HUES6 (cell line): ENCODE measurements at regions not wholly inside any gene's neighbourhood (a gene's known extent, or its start where the extent isn't known, plus 50 kb on each side); places are given as distances from the start of the nearest gene placed in this dataset.

Experiments
- H3K27ac ChIP-seq: 2 replicates; pipeline ENCODE4 v1.7.0; 2013; ENCODE audit warnings: low read depth, mild to moderate bottlenecking, low read length, inconsistent platforms
- H3K27me3 ChIP-seq: 2 replicates; pipeline ENCODE4 v1.6.1; 2013; ENCODE audit warnings: low read length; ENCODE audit not compliant: control insufficient read depth, insufficient read depth
- H3K36me3 ChIP-seq: 2 replicates; pipeline ENCODE4 v1.6.1; 2013; ENCODE audit warnings: low read length; ENCODE audit not compliant: control insufficient read depth, insufficient read depth
- H3K4me1 ChIP-seq: 2 replicates; pipeline ENCODE4 v1.6.1; 2013; ENCODE audit warnings: low read length; ENCODE audit not compliant: control insufficient read depth, insufficient read depth
- H3K4me3 ChIP-seq: 2 replicates; pipeline ENCODE4 v1.5.1; 2013; ENCODE audit warnings: low read depth, low read length
- H3K9ac ChIP-seq: one replicate; pipeline ENCODE4 v1.6.1; 2013; ENCODE audit warnings: mild to moderate bottlenecking, low read length
- H3K9me3 ChIP-seq: 2 replicates; pipeline ENCODE4 v1.6.1; 2013; ENCODE audit warnings: low read depth, low read length; ENCODE audit not compliant: control insufficient read depth, insufficient read depth

- H3K4me3 ChIP-seq: no peak overlapping the region
- H3K27ac ChIP-seq: no peak overlapping the region
- peaks cover 23% of the 10 kb centered on the region; the same call in 1 of the 2 replicates for H3K4me1 ChIP-seq
- H3K9me3 ChIP-seq: no peaks in the 10 kb centered on the region
- H3K9ac ChIP-seq: no peak overlapping the region
- no peaks in the 10 kb centered on the region for H3K27me3 ChIP-seq
- H3K36me3 ChIP-seq: no peaks in the 10 kb centered on the region
These were observed 83.9 kb downstream of the RBM43 start for GRCh38 chr2:151177756-151178155.

GRCh38 chr2:151176661-151177060 lies 85.0 kb downstream of the RBM43 start:
- Histone ChIP-seq H3K27me3 (no peaks in the 10 kb centered on the region), H3K4me3 (no peak overlapping the region)

GRCh38 chr2:151175864-151176263 lies 85.8 kb downstream of the RBM43 start:
- Histone ChIP-seq H3K27ac (no peak overlapping the region), H3K4me1 (peaks cover 23% of the 10 kb centered on the region; the same call in 1 of the 2 replicates), H3K4me3 (no peak overlapping the region), H3K36me3 (no peaks in the 10 kb centered on the region), H3K27me3 (no peaks in the 10 kb centered on the region), H3K9me3 (no peaks in the 10 kb centered on the region), H3K9ac (no peak overlapping the region)

More at GRCh38 chr2:151176661-151177060, 85.0 kb downstream of the RBM43 start:
- H3K36me3 ChIP-seq: no peaks in the 10 kb centered on the region
- no peak overlapping the region for H3K9ac ChIP-seq
- H3K9me3 ChIP-seq: no peaks in the 10 kb centered on the region
- H3K27ac ChIP-seq: no peak overlapping the region
- H3K4me1 ChIP-seq: peaks cover 23% of the 10 kb centered on the region; the same call in 1 of the 2 replicates

GRCh38 chr2:151174127-151174526 lies 87.5 kb downstream of the RBM43 start:
- Histone ChIP-seq H3K9ac (no peak overlapping the region), H3K27me3 (no peaks in the 10 kb centered on the region), H3K9me3 (no peaks in the 10 kb centered on the region), H3K36me3 (no peaks in the 10 kb centered on the region), H3K4me3 (no peak overlapping the region), H3K4me1 (peaks cover 23% of the 10 kb centered on the region; the same call in 1 of the 2 replicates), H3K27ac (no peak overlapping the region)

- H3K9me3 ChIP-seq: no peaks in the 10 kb centered on the region
- H3K27ac ChIP-seq: no peak overlapping the region
- no peaks in the 10 kb centered on the region for H3K27me3 ChIP-seq
- no peak overlapping the region for H3K4me3 ChIP-seq
- H3K9ac ChIP-seq: no peak overlapping the region
- no peaks in the 10 kb centered on the region for H3K36me3 ChIP-seq
- peaks cover 9% of the 10 kb centered on the region; the same call in 1 of the 2 replicates for H3K4me1 ChIP-seq
These were observed 90.5 kb downstream of the RBM43 start for GRCh38 chr2:151171186-151171585.

- H3K9ac ChIP-seq: no peak overlapping the region
- no peaks in the 10 kb centered on the region for H3K9me3 ChIP-seq
- H3K4me1 ChIP-seq: peaks cover 8% of the 10 kb centered on the region; the same call in 1 of the 2 replicates
- no peak overlapping the region for H3K27ac ChIP-seq
- H3K36me3 ChIP-seq: no peaks in the 10 kb centered on the region
- H3K4me3 ChIP-seq: no peak overlapping the region
- H3K27me3 ChIP-seq: no peaks in the 10 kb centered on the region
These were observed 95.3 kb downstream of the RBM43 start for GRCh38 chr2:151166410-151166809.

- Histone ChIP-seq H3K27me3 (no peaks in the 10 kb centered on the region), H3K36me3 (no peaks in the 10 kb centered on the region), H3K9ac (no peak overlapping the region), H3K9me3 (no peaks in the 10 kb centered on the region), H3K4me1 (peaks cover 12% of the 10 kb centered on the region; the same call in 1 of the 2 replicates), H3K27ac (no peak overlapping the region), H3K4me3 (no peak overlapping the region)
These were observed 96.5 kb downstream of the RBM43 start for GRCh38 chr2:151165105-151165684.

GRCh38 chr2:151161821-151162551 lies 99.7 kb downstream of the RBM43 start:
- Histone ChIP-seq H3K9ac (no peak overlapping the region), H3K27me3 (no peaks in the 10 kb centered on the region), H3K4me1 (peaks cover 12% of the 10 kb centered on the region; the same call in 1 of the 2 replicates), H3K9me3 (no peaks in the 10 kb centered on the region), H3K4me3 (no peak overlapping the region), H3K36me3 (no peaks in the 10 kb centered on the region), H3K27ac (no peak overlapping the region)

GRCh38 chr2:151159109-151159662 lies 102.5 kb downstream of the RBM43 start:
- Histone ChIP-seq H3K9ac (no peak overlapping the region), H3K27ac (no peak overlapping the region), H3K27me3 (no peaks in the 10 kb centered on the region), H3K4me1 (peaks cover 12% of the 10 kb centered on the region; the same call in 1 of the 2 replicates), H3K36me3 (no peaks in the 10 kb centered on the region), H3K9me3 (no peaks in the 10 kb centered on the region), H3K4me3 (no peak overlapping the region)

- no peak overlapping the region for H3K4me3 ChIP-seq
- no peaks in the 10 kb centered on the region for H3K9me3 ChIP-seq
- peaks cover 12% of the 10 kb centered on the region; the same call in 1 of the 2 replicates for H3K4me1 ChIP-seq
- H3K27me3 ChIP-seq: no peaks in the 10 kb centered on the region
- no peaks in the 10 kb centered on the region for H3K36me3 ChIP-seq
- H3K9ac ChIP-seq: no peak overlapping the region
- no peak overlapping the region for H3K27ac ChIP-seq
These were observed 104.5 kb downstream of the RBM43 start for GRCh38 chr2:151157000-151157735.
